ENCODE measurements at regions not wholly inside any gene's neighbourhood (a gene's known extent, or its start where the extent isn't known, plus 50 kb on each side); places are given as distances from the start of the nearest gene placed in this dataset.
A peak's percentile ranks its signal among the peaks of the same experiment; 100 is the strongest.

DNA sequence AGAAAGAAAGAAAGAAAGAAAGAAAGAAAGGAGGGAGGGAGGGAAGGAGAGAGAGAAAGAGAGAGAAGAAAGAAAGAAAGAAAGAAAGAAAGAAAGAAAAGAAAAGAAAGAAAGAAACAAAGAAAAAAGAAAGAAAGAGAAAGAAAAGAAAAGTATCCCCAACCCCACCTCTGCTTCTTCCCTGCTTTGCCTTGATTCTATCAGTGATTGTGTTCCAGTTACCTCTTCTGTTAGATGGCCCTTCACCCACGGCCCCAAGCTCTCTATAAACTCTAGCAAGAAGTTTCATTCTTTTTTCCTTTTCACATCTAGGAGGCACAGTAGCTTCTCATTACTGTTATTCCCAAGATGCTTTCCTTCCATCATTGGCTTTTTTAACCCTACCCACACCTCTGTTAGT lies 1097.5 kb upstream of the ZEB2 start:
- no peaks in the 10 kb centered on the region for H3K9me3 ChIP-seq (ENCODE audit: low read length)
- H3F3A ChIP-seq (ENCODE audit: low read length, unreplicated experiment), result no peaks in the 10 kb centered on the region
- no TSS peak for BruUV-seq (replicated peaks)
- no peaks in the 10 kb centered on the region for H3K36me3 ChIP-seq (ENCODE audit: low read depth, low read length)
- no peak overlapping the region for H3K4me3 ChIP-seq (ENCODE audit: low read length)
- DNase-seq (no peak), ATAC-seq (peak; percentile 29)
- no peaks in the 10 kb centered on the region for H4K20me1 ChIP-seq (ENCODE audit: low read length)
- H3K4me2 ChIP-seq (ENCODE audit: low read length), result peak overlapping the region; percentile 17
- no peaks in the 10 kb centered on the region for H3K79me2 ChIP-seq (ENCODE audit: low read length)
- H3K27me3 ChIP-seq (ENCODE audit: low read length), result no peaks in the 10 kb centered on the region
- TF ChIP-seq, protein P1, sequence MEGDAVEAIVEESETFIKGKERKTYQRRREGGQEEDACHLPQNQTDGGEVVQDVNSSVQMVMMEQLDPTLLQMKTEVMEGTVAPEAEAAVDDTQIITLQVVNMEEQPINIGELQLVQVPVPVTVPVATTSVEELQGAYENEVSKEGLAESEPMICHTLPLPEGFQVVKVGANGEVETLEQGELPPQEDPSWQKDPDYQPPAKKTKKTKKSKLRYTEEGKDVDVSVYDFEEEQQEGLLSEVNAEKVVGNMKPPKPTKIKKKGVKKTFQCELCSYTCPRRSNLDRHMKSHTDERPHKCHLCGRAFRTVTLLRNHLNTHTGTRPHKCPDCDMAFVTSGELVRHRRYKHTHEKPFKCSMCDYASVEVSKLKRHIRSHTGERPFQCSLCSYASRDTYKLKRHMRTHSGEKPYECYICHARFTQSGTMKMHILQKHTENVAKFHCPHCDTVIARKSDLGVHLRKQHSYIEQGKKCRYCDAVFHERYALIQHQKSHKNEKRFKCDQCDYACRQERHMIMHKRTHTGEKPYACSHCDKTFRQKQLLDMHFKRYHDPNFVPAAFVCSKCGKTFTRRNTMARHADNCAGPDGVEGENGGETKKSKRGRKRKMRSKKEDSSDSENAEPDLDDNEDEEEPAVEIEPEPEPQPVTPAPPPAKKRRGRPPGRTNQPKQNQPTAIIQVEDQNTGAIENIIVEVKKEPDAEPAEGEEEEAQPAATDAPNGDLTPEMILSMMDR (conservative IDR thresholded peaks at IDR 0.05; ENCODE audit: low read depth, low read length), result no peak
- TF ChIP-seq EZH2 (IDR thresholded peaks at IDR 0.05; ENCODE audit: low read length, unreplicated experiment), result no peak
- TF ChIP-seq EZH2phosphoT487 (IDR thresholded peaks at IDR 0.05; ENCODE audit: borderline replicate concordance, low read length), result no peak
- ChIA-PET CTCF (no interaction called here), POLR2A (ENCODE audit: unreplicated experiment) (no interaction called here)
- H3K4me1 ChIP-seq (ENCODE audit: insufficient read depth, low read length), result peaks cover 28% of the 10 kb centered on the region
- H3K9me2 ChIP-seq (replicated peaks; ENCODE audit: low read length), result no peaks in the 10 kb centered on the region
- no peak overlapping the region for H3K9ac ChIP-seq (ENCODE audit: low read length)
- intact Hi-C loops (cut with micrococcal nuclease), result loop anchor here (5.0 kb wide), 1 partner anchor 75 kb away; no protein-coding TSS in a partner anchor
- no peak overlapping the region for H2AFZ ChIP-seq (ENCODE audit: low read length)
- peak overlapping the region; percentile 63 for H3K27ac ChIP-seq (ENCODE audit: low read length)

DNA sequence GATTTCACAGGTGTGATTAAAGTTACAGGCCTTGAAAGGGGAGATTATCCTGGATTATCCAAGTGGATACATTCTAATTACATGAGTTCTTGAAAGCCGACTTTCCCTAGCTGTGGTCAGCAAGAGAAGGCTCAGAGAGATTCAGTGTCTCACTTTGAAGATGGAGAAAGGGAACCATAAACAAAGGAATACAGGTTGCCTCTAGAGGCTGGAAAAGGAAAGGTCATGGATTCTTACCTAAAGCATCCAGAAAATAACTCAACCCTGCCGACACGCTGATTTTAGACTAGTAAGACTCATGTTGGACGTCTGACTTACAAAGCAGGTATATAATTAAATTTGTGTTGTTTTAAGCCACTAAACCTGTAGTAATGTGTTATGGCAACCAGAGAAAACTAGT lies 1095.7 kb upstream of the ZEB2 start:
- Histone ChIP-seq H3K4me1 (ENCODE audit: insufficient read depth, low read length) (peaks cover 20% of the 10 kb centered on the region), H3K9me2 (replicated peaks; ENCODE audit: low read length) (no peaks in the 10 kb centered on the region), H3K9me3 (ENCODE audit: low read length) (no peaks in the 10 kb centered on the region), H4K20me1 (ENCODE audit: low read length) (no peaks in the 10 kb centered on the region), H3F3A (ENCODE audit: low read length, unreplicated experiment) (no peaks in the 10 kb centered on the region), H3K27ac (ENCODE audit: low read length) (no peak overlapping the region), H2AFZ (ENCODE audit: low read length) (no peak overlapping the region), H3K36me3 (ENCODE audit: low read depth, low read length) (no peaks in the 10 kb centered on the region), H3K4me3 (ENCODE audit: low read length) (no peak overlapping the region), H3K4me2 (ENCODE audit: low read length) (no peak overlapping the region), H3K27me3 (ENCODE audit: low read length) (no peaks in the 10 kb centered on the region), H3K9ac (ENCODE audit: low read length) (no peak overlapping the region), H3K79me2 (ENCODE audit: low read length) (no peaks in the 10 kb centered on the region)
- intact Hi-C loops (cut with micrococcal nuclease), result loop anchor here (5.0 kb wide), 1 partner anchor 77 kb away; no protein-coding TSS in a partner anchor
- no TSS peak for BruUV-seq (replicated peaks)
- DNase-seq (no peak), ATAC-seq (no peak)
- TF ChIP-seq EZH2 (IDR thresholded peaks at IDR 0.05; ENCODE audit: low read length, unreplicated experiment), result no peak
- TF ChIP-seq, protein P1 (conservative IDR thresholded peaks at IDR 0.05; ENCODE audit: low read depth, low read length), result 0 out of 2 replicates have a peak, but pooled peaks have one; percentile 8
- POLR2A ChIA-PET (ENCODE audit: unreplicated experiment), result no interaction called here
- CTCF ChIA-PET, result no interaction called here

DNA sequence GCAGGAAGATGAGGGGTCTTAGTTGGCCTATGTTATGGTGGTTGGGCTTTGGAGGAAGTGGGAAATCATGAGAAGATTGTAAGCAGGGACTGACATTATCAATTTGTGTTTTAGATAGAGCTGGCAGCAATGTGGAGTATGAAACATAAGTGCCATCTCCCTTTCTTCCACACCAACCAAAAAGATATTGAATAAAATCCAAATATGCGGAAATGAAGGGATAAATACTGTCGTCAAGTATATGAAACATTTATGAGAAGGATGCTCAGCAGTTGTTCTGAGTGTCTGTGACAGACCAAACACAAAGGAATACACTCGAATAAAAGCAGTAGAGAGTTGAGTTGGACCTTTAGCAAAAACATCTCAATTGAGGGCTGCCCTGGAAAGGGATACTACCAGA lies 1090.0 kb upstream of the ZEB2 start:
- POLR2A ChIA-PET (ENCODE audit: unreplicated experiment), result no interaction called here
- Histone ChIP-seq H3K9ac (ENCODE audit: low read length) (no peak overlapping the region), H3K79me2 (ENCODE audit: low read length) (no peaks in the 10 kb centered on the region), H3K36me3 (ENCODE audit: low read depth, low read length) (no peaks in the 10 kb centered on the region), H3K4me1 (ENCODE audit: insufficient read depth, low read length) (no peaks in the 10 kb centered on the region), H3K27me3 (ENCODE audit: low read length) (no peaks in the 10 kb centered on the region), H3K4me2 (ENCODE audit: low read length) (no peak overlapping the region), H3K4me3 (ENCODE audit: low read length) (no peak overlapping the region), H3K27ac (ENCODE audit: low read length) (no peak overlapping the region), H3F3A (ENCODE audit: low read length, unreplicated experiment) (no peaks in the 10 kb centered on the region), H4K20me1 (ENCODE audit: low read length) (no peaks in the 10 kb centered on the region), H3K9me3 (ENCODE audit: low read length) (no peaks in the 10 kb centered on the region), H2AFZ (ENCODE audit: low read length) (no peak overlapping the region), H3K9me2 (replicated peaks; ENCODE audit: low read length) (no peaks in the 10 kb centered on the region)
- TF ChIP-seq, protein P1 (conservative IDR thresholded peaks at IDR 0.05; ENCODE audit: low read depth, low read length), result no peak
- TF ChIP-seq EZH2 (IDR thresholded peaks at IDR 0.05; ENCODE audit: low read length, unreplicated experiment), result no peak
- TF ChIP-seq EZH2phosphoT487 (IDR thresholded peaks at IDR 0.05; ENCODE audit: borderline replicate concordance, low read length), result no peak
- CTCF ChIA-PET, result no interaction called here
- intact Hi-C loops (cut with micrococcal nuclease), result no loop called here
- no TSS peak for BruUV-seq (replicated peaks)
- ATAC-seq (no peak), DNase-seq (no peak)

Measured in PC-3 (cell line).